ENCODE measurements at regions not wholly inside any gene's neighbourhood (a gene's known extent, or its start where the extent isn't known, plus 50 kb on each side); places are given as distances from the start of the nearest gene placed in this dataset.

GRCh38 chr4:8730681-8731080 is 138.1 kb downstream of the CPZ start:
- no peak for ATAC-seq (replicated peaks)
- no peak for DNase-seq
- peaks cover 0 to 7% of the 10 kb centered on the region in 2 donors for H3K9me3 Mint-ChIP-seq
- no peaks in the 10 kb centered on the region for H3K36me3 Mint-ChIP-seq (ENCODE audit: insufficient read depth)
- no peak overlapping the region for H3K27ac Mint-ChIP-seq
- H3K4me1 Mint-ChIP-seq (ENCODE audit: low read depth in 2 of 2): no peaks in the 10 kb centered on the region
- H3K4me3 Mint-ChIP-seq: no peak overlapping the region
- H3K27me3 Mint-ChIP-seq: peaks cover 0 to 21% of the 10 kb centered on the region in 2 donors

GRCh38 chr4:8730159-8730558 is 137.6 kb downstream of the CPZ start:
- Mint-ChIP-seq H3K4me1 (ENCODE audit: low read depth in 2 of 2) (no peaks in the 10 kb centered on the region), H3K27ac (no peak overlapping the region), H3K9me3 (peaks cover 0 to 7% of the 10 kb centered on the region in 2 donors)

GRCh38 chr4:8729408-8730149 is 137.0 kb downstream of the CPZ start:
- peaks cover 0 to 27% of the 10 kb centered on the region in 2 donors for H3K27me3 Mint-ChIP-seq
- H3K36me3 Mint-ChIP-seq (ENCODE audit: insufficient read depth): no peaks in the 10 kb centered on the region
- DNase-seq (no peak), ATAC-seq (replicated peaks) (no peak)
- no peak overlapping the region for H3K4me3 Mint-ChIP-seq
- H3K27ac Mint-ChIP-seq: no peak overlapping the region
- H3K9me3 Mint-ChIP-seq: peaks cover 0 to 5% of the 10 kb centered on the region in 2 donors
- no peaks in the 10 kb centered on the region for H3K4me1 Mint-ChIP-seq (ENCODE audit: low read depth in 2 of 2)

More at GRCh38 chr4:8730159-8730558, 137.6 kb downstream of the CPZ start:
- no peaks in the 10 kb centered on the region for H3K36me3 Mint-ChIP-seq (ENCODE audit: insufficient read depth)
- H3K4me3 Mint-ChIP-seq: no peak overlapping the region
- peaks cover 0 to 21% of the 10 kb centered on the region in 2 donors for H3K27me3 Mint-ChIP-seq
- no peak for DNase-seq
- no peak for ATAC-seq (replicated peaks)

GRCh38 chr4:8728536-8729407 is 136.2 kb downstream of the CPZ start:
- H3K27me3 Mint-ChIP-seq: peaks cover 6 to 29% of the 10 kb centered on the region in 2 donors
- no peaks in the 10 kb centered on the region for H3K36me3 Mint-ChIP-seq (ENCODE audit: insufficient read depth)
- H3K9me3 Mint-ChIP-seq: no peaks in the 10 kb centered on the region
- H3K27ac Mint-ChIP-seq: no peak overlapping the region
- ATAC-seq (replicated peaks) (no peak), DNase-seq (no peak)
- H3K4me3 Mint-ChIP-seq: no peak overlapping the region
- H3K4me1 Mint-ChIP-seq (ENCODE audit: low read depth in 2 of 2): no peaks in the 10 kb centered on the region

GRCh38 chr4:8727546-8728510 is 135.3 kb downstream of the CPZ start:
- Mint-ChIP-seq H3K4me3 (no peak overlapping the region), H3K9me3 (no peaks in the 10 kb centered on the region), H3K36me3 (ENCODE audit: insufficient read depth) (no peaks in the 10 kb centered on the region), H3K27ac (no peak overlapping the region), H3K4me1 (ENCODE audit: low read depth in 2 of 2) (no peaks in the 10 kb centered on the region), H3K27me3 (peaks cover 6 to 29% of the 10 kb centered on the region in 2 donors)
- DNase-seq: no peak
- ATAC-seq (replicated peaks): no peak

- DNase-seq: no peak
- Mint-ChIP-seq H3K4me3 (no peak overlapping the region), H3K9me3 (no peaks in the 10 kb centered on the region), H3K36me3 (ENCODE audit: insufficient read depth) (no peaks in the 10 kb centered on the region), H3K27ac (no peak overlapping the region), H3K27me3 (peaks cover 6 to 29% of the 10 kb centered on the region in 2 donors), H3K4me1 (ENCODE audit: low read depth in 2 of 2) (no peaks in the 10 kb centered on the region)
- no peak for ATAC-seq (replicated peaks)
These were observed 134.6 kb downstream of the CPZ start for GRCh38 chr4:8727131-8727530.

- Mint-ChIP-seq H3K27me3 (peaks cover 6 to 29% of the 10 kb centered on the region in 2 donors), H3K4me1 (ENCODE audit: low read depth in 2 of 2) (no peaks in the 10 kb centered on the region), H3K4me3 (no peak overlapping the region), H3K36me3 (ENCODE audit: insufficient read depth) (no peaks in the 10 kb centered on the region), H3K27ac (no peak overlapping the region), H3K9me3 (no peaks in the 10 kb centered on the region)
- no peak for DNase-seq
- no peak for ATAC-seq (replicated peaks)
These were observed 133.8 kb downstream of the CPZ start for GRCh38 chr4:8726344-8726851.

GRCh38 chr4:8725845-8726244 is 133.3 kb downstream of the CPZ start:
- H3K4me1 Mint-ChIP-seq (ENCODE audit: low read depth in 2 of 2): no peaks in the 10 kb centered on the region
- H3K27ac Mint-ChIP-seq: no peak overlapping the region
- H3K36me3 Mint-ChIP-seq (ENCODE audit: insufficient read depth): no peaks in the 10 kb centered on the region
- H3K27me3 Mint-ChIP-seq: peaks cover 6 to 29% of the 10 kb centered on the region in 2 donors
- no peak for ATAC-seq (replicated peaks)
- no peaks in the 10 kb centered on the region for H3K9me3 Mint-ChIP-seq
- no peak for DNase-seq
- no peak overlapping the region for H3K4me3 Mint-ChIP-seq

- DNase-seq: no peak
- no peak overlapping the region for H3K4me3 Mint-ChIP-seq
- no peak overlapping the region for H3K27ac Mint-ChIP-seq
- H3K9me3 Mint-ChIP-seq: no peaks in the 10 kb centered on the region
- H3K36me3 Mint-ChIP-seq (ENCODE audit: insufficient read depth): no peaks in the 10 kb centered on the region
- H3K27me3 Mint-ChIP-seq: peaks cover 6 to 29% of the 10 kb centered on the region in 2 donors
- no peaks in the 10 kb centered on the region for H3K4me1 Mint-ChIP-seq (ENCODE audit: low read depth in 2 of 2)
- no peak for ATAC-seq (replicated peaks)
These were observed 132.7 kb downstream of the CPZ start for GRCh38 chr4:8725071-8725841.

- ATAC-seq (replicated peaks) (no peak), DNase-seq (no peak)
- Mint-ChIP-seq H3K9me3 (peaks cover 0 to 3% of the 10 kb centered on the region in 2 donors), H3K36me3 (ENCODE audit: insufficient read depth) (no peaks in the 10 kb centered on the region), H3K4me1 (ENCODE audit: low read depth in 2 of 2) (no peaks in the 10 kb centered on the region), H3K4me3 (no peak overlapping the region), H3K27ac (no peak overlapping the region), H3K27me3 (peaks cover 11 to 25% of the 10 kb centered on the region in 2 donors)
These were observed 132.0 kb downstream of the CPZ start for GRCh38 chr4:8724436-8725070.

GRCh38 chr4:8723222-8723980 is 130.8 kb downstream of the CPZ start:
- H3K4me3 Mint-ChIP-seq: no peak overlapping the region
- H3K4me1 Mint-ChIP-seq (ENCODE audit: low read depth in 2 of 2): no peaks in the 10 kb centered on the region
- ATAC-seq (replicated peaks) (no peak), DNase-seq (no peak)
- H3K36me3 Mint-ChIP-seq (ENCODE audit: insufficient read depth): no peaks in the 10 kb centered on the region
- peaks cover 13 to 19% of the 10 kb centered on the region in 2 donors for H3K27me3 Mint-ChIP-seq
- H3K9me3 Mint-ChIP-seq: peaks cover 0 to 6% of the 10 kb centered on the region in 2 donors
- no peak overlapping the region for H3K27ac Mint-ChIP-seq
